T47D (cell line): ENCODE measurements at regions not wholly inside any gene's neighbourhood (a gene's known extent, or its start where the extent isn't known, plus 50 kb on each side); places are given as distances from the start of the nearest gene placed in this dataset.

Experiments
- DNase-seq, 2 experiments: peaks; one replicate each; pipeline versions ENCODE4 v3.0.0 to v3.0.0-alpha.2; 2011 to 2012; ENCODE audit warnings: low read depth in 1 of 2, low spot score in 1 of 2
- JUND ChIP-seq: IDR thresholded peaks from 2 replicates; pipeline ENCODE4 v1.6.1; 2012; ENCODE audit warnings: low read depth
- in situ Hi-C: cut with HindIII; loops from 2 replicates; pipeline ENCODE4 v1.10.0; 2016; ENCODE audit warnings: low sequenced_read_pairs, low pct_unique_long_range_greater_than_20kb

GRCh38 chr5:71861682-71862081 is 142.6 kb downstream of the CARTPT start:
- in situ Hi-C loops = no loop called here
- DNase-seq = no peak
- no peak for TF ChIP-seq JUND

- in situ Hi-C loops = no loop called here
- TF ChIP-seq JUND = no peak
- no peak for DNase-seq
Observed at GRCh38 chr5:71862087-71862486, 143.0 kb downstream of the CARTPT start.

GRCh38 chr5:71862507-71863060 is 143.5 kb downstream of the CARTPT start:
- in situ Hi-C loops = no loop called here
- TF ChIP-seq JUND = peak; percentile 45

GRCh38 chr5:71864730-71865601 is 145.9 kb downstream of the CARTPT start:
- TF ChIP-seq JUND = no peak
- in situ Hi-C loops = no loop called here
- DNase-seq = no peak

More at GRCh38 chr5:71862507-71863060, 143.5 kb downstream of the CARTPT start:
- DNase-seq = peak; percentile 54 to 82

- peak; percentile 13 to 72 for DNase-seq
- in situ Hi-C loops = no loop called here
- TF ChIP-seq JUND = no peak
Observed at GRCh38 chr5:71865665-71866320, 146.7 kb downstream of the CARTPT start.

GRCh38 chr5:71872311-71872864 is 153.3 kb downstream of the CARTPT start:
- no peak for DNase-seq
- TF ChIP-seq JUND = no peak
- in situ Hi-C loops = no loop called here

- TF ChIP-seq JUND = no peak
- peak in 1 of 2 experiments; percentile 32 for DNase-seq
- in situ Hi-C loops = no loop called here
Observed at GRCh38 chr5:71873191-71873591, 154.1 kb downstream of the CARTPT start.

GRCh38 chr5:71874521-71874920 is 155.4 kb downstream of the CARTPT start:
- peak in 1 of 2 experiments; percentile 63 for DNase-seq
- in situ Hi-C loops = no loop called here
- TF ChIP-seq JUND = no peak

GRCh38 chr5:71877511-71877910 is 158.4 kb downstream of the CARTPT start:
- TF ChIP-seq JUND = no peak
- DNase-seq = no peak
- in situ Hi-C loops = no loop called here

GRCh38 chr5:71880536-71880935 is 161.5 kb downstream of the CARTPT start:
- TF ChIP-seq JUND = no peak
- DNase-seq = no peak
- in situ Hi-C loops = no loop called here

- no peak for TF ChIP-seq JUND
- peak in 1 of 2 experiments; percentile 70 for DNase-seq
- in situ Hi-C loops = no loop called here
Observed at GRCh38 chr5:71882826-71883741, 164.0 kb downstream of the CARTPT start.

GRCh38 chr5:71883742-71884103 is 164.6 kb downstream of the CARTPT start:
- TF ChIP-seq JUND = no peak
- in situ Hi-C loops = no loop called here
- no peak for DNase-seq
